Activated CD8-positive, alpha-beta T cell treated with anti-CD3 and anti-CD28 coated beads for 36 hours (primary cell): ENCODE measurements at regions not wholly inside any gene's neighbourhood (a gene's known extent, or its start where the extent isn't known, plus 50 kb on each side); places are given as distances from the start of the nearest gene placed in this dataset.

Source experiments
- ATAC-seq: fragments of 200-7000 bp; cut with Tn5 transposase; one replicate; pipeline ENCODE4 v1.10.0; 2021; ENCODE audit warnings: mild to moderate bottlenecking, moderate library complexity
- CTCF ChIA-PET: fragments of 350-600 bp; sonication (Branson Sonifier 250); formaldehyde crosslinking; loops from one replicate; lab custom pipeline; 2021; ENCODE audit warnings: antibody characterized with exemption; lab: Charles Lee
- POLR2A ChIA-PET: fragments of 350-600 bp; sonication (Branson Sonifier 250); formaldehyde crosslinking; loops from one replicate; lab custom pipeline; 2021; ENCODE audit warnings: antibody characterized with exemption; lab: Charles Lee
- DNase-seq: peaks from one replicate; pipeline ENCODE4 v3.0.0-alpha.2; 2020
- H3K27ac Mint-ChIP-seq: one replicate; pipeline ENCODE4 v1.8.0; 2021; ENCODE audit warnings: mild to moderate bottlenecking, mixed read lengths
- H3K27me3 Mint-ChIP-seq: one replicate; pipeline ENCODE4 v1.8.0; 2021; ENCODE audit warnings: mixed read lengths
- H3K36me3 Mint-ChIP-seq: one replicate; pipeline ENCODE4 v1.8.0; 2021; ENCODE audit warnings: low read depth, mixed read lengths
- H3K4me1 Mint-ChIP-seq: one replicate; pipeline ENCODE4 v1.8.0; 2021; ENCODE audit warnings: low read depth, mixed read lengths
- H3K4me3 Mint-ChIP-seq: one replicate; pipeline ENCODE4 v1.8.0; 2021; ENCODE audit warnings: mild to moderate bottlenecking, moderate library complexity, mixed read lengths
- H3K9me3 Mint-ChIP-seq: one replicate; pipeline ENCODE4 v1.8.0; 2021; ENCODE audit warnings: mixed read lengths
- intact Hi-C: fragments of 100-400 bp; cut with micrococcal nuclease; formaldehyde crosslinking; loops from one replicate; pipeline ENCODE4 v1.10.0; 2022
- TF ChIP-seq, protein P1 (sequence below): fragments of 200-600 bp; IDR thresholded peaks from one replicate; pipeline ENCODE4 v1.8.0; 2022; ENCODE audit warnings: antibody characterized with exemption, mild to moderate bottlenecking

GRCh38 chr18:10398571-10398970, 55.9 kb upstream of the APCDD1 start:
- ChIA-PET POLR2A (no interaction called here), CTCF (interaction anchor here (0.6 kb wide), 1 partner anchor 106 kb away, joined by 3 read pairs; no protein-coding TSS in a partner anchor)
- no peaks in the 10 kb centered on the region for H3K9me3 Mint-ChIP-seq
- peaks cover 6% of the 10 kb centered on the region for H3K27me3 Mint-ChIP-seq
- no peaks in the 10 kb centered on the region for H3K36me3 Mint-ChIP-seq
- intact Hi-C loops: no loop called here
- no peaks in the 10 kb centered on the region for H3K4me1 Mint-ChIP-seq
- H3K27ac Mint-ChIP-seq: no peak overlapping the region
- H3K4me3 Mint-ChIP-seq: no peak overlapping the region
- DNase-seq (no peak), ATAC-seq (no peak)
- TF ChIP-seq, protein P1, sequence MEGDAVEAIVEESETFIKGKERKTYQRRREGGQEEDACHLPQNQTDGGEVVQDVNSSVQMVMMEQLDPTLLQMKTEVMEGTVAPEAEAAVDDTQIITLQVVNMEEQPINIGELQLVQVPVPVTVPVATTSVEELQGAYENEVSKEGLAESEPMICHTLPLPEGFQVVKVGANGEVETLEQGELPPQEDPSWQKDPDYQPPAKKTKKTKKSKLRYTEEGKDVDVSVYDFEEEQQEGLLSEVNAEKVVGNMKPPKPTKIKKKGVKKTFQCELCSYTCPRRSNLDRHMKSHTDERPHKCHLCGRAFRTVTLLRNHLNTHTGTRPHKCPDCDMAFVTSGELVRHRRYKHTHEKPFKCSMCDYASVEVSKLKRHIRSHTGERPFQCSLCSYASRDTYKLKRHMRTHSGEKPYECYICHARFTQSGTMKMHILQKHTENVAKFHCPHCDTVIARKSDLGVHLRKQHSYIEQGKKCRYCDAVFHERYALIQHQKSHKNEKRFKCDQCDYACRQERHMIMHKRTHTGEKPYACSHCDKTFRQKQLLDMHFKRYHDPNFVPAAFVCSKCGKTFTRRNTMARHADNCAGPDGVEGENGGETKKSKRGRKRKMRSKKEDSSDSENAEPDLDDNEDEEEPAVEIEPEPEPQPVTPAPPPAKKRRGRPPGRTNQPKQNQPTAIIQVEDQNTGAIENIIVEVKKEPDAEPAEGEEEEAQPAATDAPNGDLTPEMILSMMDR: no peak

DNA sequence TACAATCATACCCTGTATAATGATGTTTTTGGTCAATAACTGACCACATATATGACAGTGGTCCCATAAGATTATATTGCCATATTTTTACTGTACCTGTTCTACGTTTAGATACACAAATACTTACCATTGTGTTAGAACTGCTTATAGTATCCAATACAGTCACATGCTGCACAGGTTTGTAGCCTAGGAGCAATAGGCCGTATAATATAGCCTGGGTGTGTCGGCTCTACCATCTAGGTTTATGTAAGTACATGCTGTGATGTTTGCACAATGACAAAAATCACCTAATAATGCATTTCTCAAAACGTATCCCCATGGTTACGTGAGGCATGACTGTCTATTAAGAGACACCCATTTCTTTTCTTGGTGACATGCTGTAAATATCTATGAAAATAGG, 55.0 kb upstream of the APCDD1 start:
- CTCF ChIA-PET: no interaction called here
- H3K36me3 Mint-ChIP-seq: no peaks in the 10 kb centered on the region
- H3K27ac Mint-ChIP-seq: no peak overlapping the region
- peaks cover 5% of the 10 kb centered on the region for H3K27me3 Mint-ChIP-seq
- TF ChIP-seq, protein P1: no peak
- intact Hi-C loops: no loop called here
- H3K4me1 Mint-ChIP-seq: no peaks in the 10 kb centered on the region
- no peak for ATAC-seq
- POLR2A ChIA-PET: no interaction called here
- no peaks in the 10 kb centered on the region for H3K9me3 Mint-ChIP-seq
- no peak for DNase-seq
- no peak overlapping the region for H3K4me3 Mint-ChIP-seq

- Mint-ChIP-seq H3K36me3 (no peaks in the 10 kb centered on the region), H3K9me3 (no peaks in the 10 kb centered on the region), H3K27me3 (peaks cover 5% of the 10 kb centered on the region), H3K27ac (no peak overlapping the region), H3K4me3 (no peak overlapping the region), H3K4me1 (no peaks in the 10 kb centered on the region)
- no peak for ATAC-seq
- CTCF ChIA-PET: no interaction called here
- TF ChIP-seq, protein P1: no peak
- no peak for DNase-seq
- POLR2A ChIA-PET: no interaction called here
- intact Hi-C loops: no loop called here
Observed at GRCh38 chr18:10400534-10401307, 53.7 kb upstream of the APCDD1 start.

DNA sequence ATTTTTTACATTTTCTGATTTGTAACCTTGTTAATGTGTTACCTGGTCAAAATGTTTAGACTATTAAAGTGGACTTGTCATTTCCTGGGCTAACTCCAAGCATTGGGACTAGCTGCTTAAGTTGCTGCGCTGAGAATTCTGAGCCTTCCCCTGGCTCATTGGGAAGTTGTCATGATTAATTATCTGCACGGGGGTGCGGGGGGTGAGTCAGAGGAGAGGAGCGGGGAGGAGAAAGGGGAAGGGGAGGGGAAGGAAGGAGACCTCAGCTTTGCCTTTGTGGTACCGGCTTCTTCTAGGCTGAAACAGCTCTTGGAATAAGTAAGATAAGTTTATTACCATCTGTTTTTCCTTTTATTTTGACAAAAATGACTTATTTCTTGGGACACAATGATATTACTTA, 52.9 kb upstream of the APCDD1 start:
- CTCF ChIA-PET: no interaction called here
- no peaks in the 10 kb centered on the region for H3K4me1 Mint-ChIP-seq

GRCh38 chr18:10401930-10402329, 52.5 kb upstream of the APCDD1 start:
- ChIA-PET POLR2A (no interaction called here), CTCF (no interaction called here)
- no peak overlapping the region for H3K27ac Mint-ChIP-seq
- ATAC-seq: no peak
- intact Hi-C loops: no loop called here
- H3K36me3 Mint-ChIP-seq: no peaks in the 10 kb centered on the region
- no peak for DNase-seq
- peaks cover 5% of the 10 kb centered on the region for H3K27me3 Mint-ChIP-seq
- H3K4me1 Mint-ChIP-seq: no peaks in the 10 kb centered on the region
- no peak overlapping the region for H3K4me3 Mint-ChIP-seq
- TF ChIP-seq, protein P1: no peak
- H3K9me3 Mint-ChIP-seq: no peaks in the 10 kb centered on the region

More for the DNA sequence above, 52.9 kb upstream of the APCDD1 start:
- H3K4me3 Mint-ChIP-seq: no peak overlapping the region
- POLR2A ChIA-PET: no interaction called here
- no peaks in the 10 kb centered on the region for H3K9me3 Mint-ChIP-seq
- H3K27ac Mint-ChIP-seq: no peak overlapping the region
- H3K27me3 Mint-ChIP-seq: peaks cover 5% of the 10 kb centered on the region
- intact Hi-C loops: no loop called here
- no peak for DNase-seq
- TF ChIP-seq, protein P1: no peak
- ATAC-seq: no peak
- H3K36me3 Mint-ChIP-seq: no peaks in the 10 kb centered on the region
